HG03103 (cell line): ENCODE measurements at regions not wholly inside any gene's neighbourhood (a gene's known extent, or its start where the extent isn't known, plus 50 kb on each side); places are given as distances from the start of the nearest gene placed in this dataset.
"Not testable (repeated sequence)": the region's sequence is repeated elsewhere in the genome, so short reads cannot be mapped to it uniquely, and the experiment has no call there.

Experiments used
- ATAC-seq: cut with Tn5 transposase; IDR thresholded peaks from one replicate; pipeline ENCODE4 v1.9.1; 2021; ENCODE audit warnings: low read depth; ENCODE audit not compliant: unreplicated experiment

DNA sequence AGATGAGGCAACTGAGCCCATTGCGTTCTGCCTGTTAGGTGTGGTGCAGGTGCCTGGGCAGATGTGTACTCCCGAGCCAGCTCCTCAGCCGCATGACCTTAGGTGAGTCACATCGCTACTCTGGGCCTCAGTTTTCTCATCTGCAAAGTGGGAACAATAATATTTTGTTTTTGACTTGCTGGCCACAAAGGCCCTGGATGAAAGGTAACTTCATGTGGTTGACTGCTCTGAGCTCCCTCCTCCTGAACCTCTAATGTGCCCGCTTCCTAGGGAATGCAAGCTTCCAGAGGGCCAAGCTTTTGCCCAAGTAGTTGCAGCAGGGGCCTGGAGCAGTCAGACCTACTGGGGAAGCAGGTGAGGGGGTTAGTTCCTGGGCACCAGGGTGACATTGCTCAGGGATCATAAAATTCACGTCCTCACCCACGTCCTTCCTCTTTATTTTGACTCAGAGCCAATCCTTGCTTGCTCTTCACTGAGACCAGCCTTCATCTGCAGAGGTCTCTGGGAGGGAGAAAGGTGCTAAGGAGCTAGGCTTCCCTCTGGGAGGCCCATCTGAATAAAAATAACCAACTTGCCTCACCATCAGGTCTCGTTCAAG, 149.0 kb upstream of the TLE3 start:
- ATAC-seq = no peak

GRCh38 chr15:70245932-70246622, 148.4 kb upstream of the TLE3 start:
- no peak for ATAC-seq

GRCh38 chr15:70244978-70245542, 147.3 kb upstream of the TLE3 start:
- no peak for ATAC-seq

GRCh38 chr15:70243686-70244540, 146.2 kb upstream of the TLE3 start:
- no peak for ATAC-seq

DNA sequence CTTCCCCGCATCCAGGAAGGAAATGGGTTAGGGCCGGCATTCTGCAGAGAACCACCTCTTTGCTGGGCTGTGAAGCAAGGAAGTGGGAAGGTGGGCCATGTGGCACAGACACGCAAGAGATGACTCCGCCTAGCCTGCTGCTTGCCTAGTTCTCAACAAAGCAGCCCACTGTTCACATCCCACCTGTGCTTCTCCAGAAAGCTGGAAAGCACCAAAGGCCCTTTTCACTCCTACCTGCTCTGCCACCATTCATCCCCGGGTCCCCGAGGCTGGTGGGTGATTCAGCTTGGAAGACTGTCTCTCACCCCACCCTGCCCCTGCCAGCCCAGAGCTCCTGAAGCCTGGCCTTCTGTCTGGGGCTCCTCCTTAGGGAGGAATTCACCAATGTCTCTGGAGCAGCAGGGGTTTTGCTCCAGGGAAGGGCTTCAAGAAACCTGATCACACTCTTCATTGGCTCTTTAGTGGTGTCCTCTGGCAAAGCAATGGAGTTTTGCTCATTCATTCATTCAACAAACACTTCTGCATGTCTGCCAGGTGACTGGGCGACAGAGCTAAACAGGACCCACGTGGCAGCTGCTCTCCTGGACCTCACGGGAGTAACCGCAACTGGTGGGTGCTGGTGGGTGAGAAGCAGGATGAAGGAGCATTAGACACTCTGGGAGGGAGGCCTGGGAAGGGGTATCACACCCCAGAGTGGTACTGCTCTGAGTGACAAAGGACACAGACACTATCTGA, 145.4 kb upstream of the TLE3 start:
- no peak for ATAC-seq

DNA sequence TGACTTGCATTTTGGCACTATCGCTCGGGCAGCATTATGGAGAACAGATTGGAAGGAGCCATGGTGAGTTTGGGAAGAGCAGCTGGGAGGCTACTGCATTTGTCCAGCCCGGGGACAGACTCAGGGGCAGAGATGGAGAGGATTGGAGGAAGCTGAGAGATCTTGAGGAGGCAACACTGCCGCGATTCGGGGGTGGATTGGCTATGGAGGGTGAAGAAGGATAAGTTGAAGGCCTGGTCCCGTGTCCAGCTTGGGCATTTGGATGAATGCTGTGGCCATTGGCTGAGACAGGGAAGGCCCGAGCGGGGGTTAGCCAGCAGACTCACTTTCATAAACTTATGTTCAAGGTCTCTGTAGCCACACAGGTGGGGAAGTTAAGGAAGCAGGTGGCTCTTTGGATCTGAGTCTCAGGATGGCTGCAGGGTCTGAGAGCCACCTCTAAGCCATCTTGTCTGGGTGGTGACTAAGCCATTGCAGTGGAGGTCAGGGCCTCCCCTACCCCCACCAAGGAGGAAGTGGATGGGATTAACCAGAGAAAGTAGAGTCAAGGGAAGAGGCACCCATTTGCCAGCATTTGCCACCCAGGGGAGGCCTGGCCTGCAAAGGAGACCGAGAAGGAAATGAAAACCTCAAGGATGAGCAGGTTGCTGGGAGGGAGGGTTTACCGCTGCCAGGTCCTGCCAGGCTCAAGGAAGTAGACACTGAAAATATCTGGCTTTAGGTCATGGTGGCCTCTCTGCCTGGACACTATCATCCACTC, 144.0 kb upstream of the TLE3 start:
- ATAC-seq = no peak

DNA sequence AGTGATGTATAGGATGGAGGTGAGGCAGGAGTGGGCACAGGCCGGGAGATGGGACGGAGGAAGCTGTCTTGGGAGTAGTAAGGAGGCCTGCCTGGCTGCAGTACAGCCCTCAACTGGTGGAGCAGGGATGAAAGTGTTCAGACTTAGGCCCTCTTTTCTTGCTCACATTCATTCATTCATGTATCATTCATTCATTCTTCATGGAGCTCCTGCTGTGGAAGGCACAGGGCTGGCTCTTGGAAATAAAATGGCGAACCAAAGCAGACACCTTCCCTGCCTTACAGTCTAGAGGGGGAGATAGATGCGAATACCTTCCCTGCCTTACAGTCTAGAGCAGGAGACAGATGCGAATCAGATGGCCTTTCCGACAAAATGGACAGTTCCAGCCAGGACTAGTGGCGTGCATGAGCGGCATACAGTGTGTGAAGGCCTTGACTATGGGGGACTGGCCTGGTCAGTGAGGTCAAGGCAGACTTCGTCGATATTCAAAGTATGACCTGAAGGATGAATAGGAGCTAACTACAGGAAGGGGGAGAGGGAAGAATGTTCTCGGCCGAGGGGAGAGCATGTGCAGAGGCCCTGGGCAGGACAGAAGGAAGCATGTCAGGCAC, 143.2 kb upstream of the TLE3 start:
- ATAC-seq = no peak

- no peak for ATAC-seq
Observed at GRCh38 chr15:70240082-70240481, 142.4 kb upstream of the TLE3 start.

DNA sequence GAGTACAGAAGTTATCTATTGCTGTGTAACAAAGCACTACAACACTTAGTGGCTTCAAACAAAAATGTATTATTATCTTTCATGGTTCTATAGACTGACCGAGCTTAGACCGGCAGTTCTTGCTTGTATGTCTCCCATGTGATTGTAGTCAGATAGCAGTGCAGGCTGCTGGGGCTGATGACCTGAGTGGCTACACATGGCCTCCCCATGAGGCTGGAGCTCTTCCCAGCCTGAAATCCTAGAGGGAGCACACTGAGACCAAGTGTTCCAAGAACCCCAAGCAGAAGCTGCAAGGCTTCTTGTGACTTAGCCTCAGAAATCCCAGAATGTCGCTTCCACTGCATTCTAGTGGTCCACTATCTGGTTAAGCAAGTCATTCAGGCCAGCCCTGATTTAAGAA, 141.2 kb upstream of the TLE3 start:
- no peak for ATAC-seq

GRCh38 chr15:70237626-70238025, 139.9 kb upstream of the TLE3 start:
- no peak for ATAC-seq

DNA sequence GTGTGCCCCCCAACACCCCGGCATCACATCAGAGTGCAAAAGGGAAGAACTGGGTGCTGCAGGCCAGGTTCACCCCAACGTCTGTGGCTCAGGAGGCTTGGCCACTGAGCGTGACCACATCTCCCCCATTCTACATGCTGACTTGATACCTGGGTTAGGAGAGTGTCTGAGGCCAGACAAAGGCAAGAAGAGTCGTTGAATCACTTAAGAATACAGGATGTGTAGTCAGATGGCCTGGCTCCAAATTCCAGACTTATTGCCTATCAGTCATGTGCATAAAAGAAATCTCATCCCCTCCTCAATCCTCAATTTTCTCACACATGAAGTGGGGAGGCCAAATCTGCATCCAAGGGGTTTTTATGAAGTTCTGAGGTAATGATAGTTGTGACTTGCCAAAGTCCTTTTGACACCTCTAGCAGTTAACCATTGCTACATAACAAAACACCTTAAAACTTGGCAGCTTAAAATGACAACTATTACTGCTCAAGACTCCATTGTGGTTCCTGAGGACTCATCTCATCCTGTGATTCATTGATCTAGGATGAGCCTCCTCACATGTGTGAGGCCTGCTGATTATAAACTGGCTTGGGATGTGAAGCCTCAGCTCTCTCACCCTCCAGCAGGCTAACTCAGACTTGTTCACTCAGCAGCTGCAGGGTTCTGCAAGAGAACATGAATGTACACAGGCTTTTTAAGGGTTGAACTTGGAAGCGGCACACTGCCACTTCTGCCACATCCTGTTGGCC, 138.8 kb upstream of the TLE3 start:
- no peak for ATAC-seq

GRCh38 chr15:70235347-70235746, 137.6 kb upstream of the TLE3 start:
- no peak for ATAC-seq

- no peak for ATAC-seq
Observed at GRCh38 chr15:70234256-70234905, 136.7 kb upstream of the TLE3 start.

DNA sequence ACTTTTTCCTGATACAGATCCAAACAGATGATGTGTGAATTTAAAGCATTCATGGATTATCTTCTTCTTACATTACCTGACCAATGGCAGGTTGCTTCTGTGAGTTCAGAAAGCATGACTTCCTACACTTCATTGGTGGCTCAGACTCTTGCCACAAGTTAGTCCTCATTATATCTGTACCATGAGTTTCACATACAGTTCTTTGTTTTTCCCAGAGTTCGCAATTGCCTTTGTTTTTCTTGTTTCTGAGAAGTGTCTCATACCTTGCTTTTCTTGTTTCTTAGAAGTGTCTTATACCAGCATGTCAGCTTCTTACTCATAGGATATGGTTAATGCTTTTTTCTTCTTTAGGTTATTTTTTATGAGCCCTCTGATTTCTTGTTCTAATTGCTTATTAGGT, 133.8 kb upstream of the TLE3 start:
- no peak for ATAC-seq

GRCh38 chr15:70227918-70228317, 130.2 kb upstream of the TLE3 start:
- not testable (repeated sequence) for ATAC-seq

DNA sequence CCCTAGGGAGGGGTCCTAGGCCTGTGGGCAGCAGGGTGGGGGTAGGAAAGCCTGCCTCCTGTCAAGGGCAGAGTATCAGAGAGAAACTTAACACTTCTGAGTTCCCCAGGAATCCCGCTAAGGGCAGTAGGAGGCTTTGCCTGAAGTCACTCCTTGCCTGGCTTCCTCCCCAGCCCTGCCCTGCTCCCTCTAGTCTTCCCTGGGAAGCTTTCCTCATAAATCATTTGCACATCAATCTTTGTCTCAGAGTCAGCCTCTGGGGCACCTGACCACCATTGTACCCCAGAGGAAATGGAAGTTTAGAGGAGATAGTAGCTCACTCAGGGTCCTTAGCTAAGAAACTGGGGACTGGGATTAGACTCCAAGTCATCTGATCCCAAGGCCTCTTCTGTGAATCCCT, 129.4 kb upstream of the TLE3 start:
- ATAC-seq = no peak

DNA sequence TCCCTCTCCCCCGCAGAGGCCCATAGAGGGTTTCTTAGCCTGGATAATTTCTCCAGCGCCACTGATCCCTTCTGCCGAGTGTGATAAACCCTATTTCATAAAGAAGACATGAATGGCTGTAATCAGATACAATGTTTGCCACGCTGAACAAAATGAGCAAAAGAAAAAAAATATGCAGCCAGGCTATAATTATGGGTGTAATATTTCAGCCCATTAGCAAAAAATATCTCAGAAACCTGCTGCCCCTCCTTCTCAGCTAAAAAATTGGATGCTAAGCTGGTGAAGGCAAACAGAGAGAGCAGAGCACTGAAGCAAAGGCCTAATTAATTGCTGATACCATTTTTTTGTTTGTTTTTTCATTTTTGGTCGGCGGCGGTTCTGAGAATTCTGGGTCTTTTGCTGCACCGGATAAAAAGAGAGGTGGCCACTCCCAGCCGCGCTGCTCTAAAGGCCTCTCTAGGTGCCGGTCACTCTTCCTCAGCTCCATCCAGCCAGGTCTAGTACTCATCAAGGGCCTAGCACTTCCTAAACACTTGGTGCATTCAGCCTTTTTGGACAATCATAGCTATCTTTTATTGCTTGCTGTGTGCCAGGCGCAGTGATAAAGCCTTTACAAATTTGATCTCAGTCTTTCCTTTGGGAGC, 128.7 kb upstream of the TLE3 start:
- no peak for ATAC-seq

GRCh38 chr15:70225416-70225815, 127.7 kb upstream of the TLE3 start:
- no peak for ATAC-seq
